ENCODE measurements at regions not wholly inside any gene's neighbourhood (a gene's known extent, or its start where the extent isn't known, plus 50 kb on each side); places are given as distances from the start of the nearest gene placed in this dataset.

- H3K27me3 ChIP-seq (ENCODE audit: control insufficient read depth, insufficient read depth, low read length): no peaks in the 10 kb centered on the region
- no peak for FAIRE-seq
- no peaks in the 10 kb centered on the region for H3K9me3 ChIP-seq (ENCODE audit: control insufficient read depth in 2 of 3, insufficient read depth in 1 of 3, low read length in 3 of 3)
- no peaks in the 10 kb centered on the region for H3K36me3 ChIP-seq (ENCODE audit: control insufficient read depth in 2 of 3, insufficient read depth in 3 of 3, low read length in 3 of 3)
- intact Hi-C loops (cut with DNase I): no loop called here
- H3K27ac ChIP-seq (ENCODE audit: low read depth in 2 of 2, low read length in 2 of 2): no peak overlapping the region
- H3K9ac ChIP-seq (ENCODE audit: low read length in 3 of 3): no peak overlapping the region
- TF ChIP-seq CTCF (IDR thresholded peaks at IDR 0.05; ENCODE audit: borderline replicate concordance, extremely low read depth, insufficient read depth): no peak
- H3K4me1 ChIP-seq (ENCODE audit: control insufficient read depth in 2 of 3, insufficient read depth in 2 of 3, low read depth in 1 of 3, low read length in 3 of 3): no peaks in the 10 kb centered on the region
- DNase-seq: no peak
- H3K4me3 ChIP-seq (ENCODE audit: low read length in 3 of 3): no peak overlapping the region
These were observed 80.4 kb upstream of the CCBE1 start for GRCh38 chr18:59777636-59778035.

DNA sequence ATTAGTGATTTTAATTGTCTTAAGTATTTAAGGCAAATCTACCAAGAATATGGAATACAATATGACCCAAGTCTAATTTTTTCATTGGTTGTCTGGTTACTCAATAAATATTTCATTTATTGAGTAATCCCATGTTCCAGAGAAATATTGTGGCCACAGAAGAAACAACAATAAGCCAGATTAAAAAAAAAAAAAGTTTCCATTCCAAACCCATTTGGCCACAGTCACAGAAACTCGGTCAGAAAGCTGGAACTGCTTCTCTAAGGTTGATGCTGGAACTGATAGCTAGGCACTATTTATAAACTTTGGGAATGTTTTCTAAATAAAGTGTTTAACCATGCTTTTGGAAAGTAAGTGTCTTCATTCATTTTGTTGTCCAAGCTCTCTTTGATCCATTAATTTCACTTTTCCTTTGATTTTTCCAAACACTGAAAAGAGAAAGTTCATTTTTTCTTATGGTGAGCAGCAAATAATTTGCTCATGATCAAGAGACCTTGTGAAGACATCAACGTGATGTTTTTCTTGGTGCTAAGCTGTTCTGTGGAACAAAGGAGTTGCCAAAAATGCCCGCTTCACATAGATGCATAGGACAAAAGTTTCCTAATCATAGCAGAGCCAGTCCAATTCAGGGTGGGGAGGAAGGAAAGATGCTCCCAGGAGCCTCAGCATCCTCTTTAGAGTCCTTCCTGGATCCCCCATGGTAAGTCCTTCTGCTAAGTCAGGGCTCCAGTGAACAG lies 72.1 kb upstream of the CCBE1 start:
- DNase-seq (no peak), FAIRE-seq (no peak)
- Histone ChIP-seq H3K27ac (ENCODE audit: low read depth in 2 of 2, low read length in 2 of 2) (no peak overlapping the region), H3K36me3 (ENCODE audit: control insufficient read depth in 2 of 3, insufficient read depth in 3 of 3, low read length in 3 of 3) (no peaks in the 10 kb centered on the region), H3K4me3 (ENCODE audit: low read length in 3 of 3) (no peak overlapping the region), H3K27me3 (ENCODE audit: control insufficient read depth, insufficient read depth, low read length) (no peaks in the 10 kb centered on the region), H3K9ac (ENCODE audit: low read length in 3 of 3) (no peak overlapping the region), H3K4me1 (ENCODE audit: control insufficient read depth in 2 of 3, insufficient read depth in 2 of 3, low read depth in 1 of 3, low read length in 3 of 3) (no peaks in the 10 kb centered on the region), H3K9me3 (ENCODE audit: control insufficient read depth in 2 of 3, insufficient read depth in 1 of 3, low read length in 3 of 3) (no peaks in the 10 kb centered on the region)
- intact Hi-C loops (cut with DNase I): no loop called here
- TF ChIP-seq CTCF (IDR thresholded peaks at IDR 0.05; ENCODE audit: borderline replicate concordance, extremely low read depth, insufficient read depth): no peak

DNA sequence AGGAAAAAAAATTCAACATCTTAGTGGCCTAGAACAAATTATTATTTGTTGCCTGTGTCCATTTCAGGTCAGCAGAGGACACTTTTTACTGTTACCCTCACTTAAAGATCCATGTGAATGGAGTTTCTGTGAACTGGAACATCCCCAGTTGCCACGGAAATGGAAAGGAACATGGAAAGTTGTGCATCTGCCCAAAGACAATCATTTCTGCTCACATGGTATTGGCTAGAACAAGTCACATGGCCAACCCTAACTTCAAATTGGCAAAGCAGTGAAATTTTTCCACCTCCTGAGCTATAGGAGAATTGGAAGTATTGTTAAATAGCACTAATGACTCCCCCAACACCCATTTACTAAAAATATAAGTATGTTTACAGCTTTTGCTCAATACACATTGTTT lies 71.2 kb upstream of the CCBE1 start:
- FAIRE-seq: no peak
- Histone ChIP-seq H3K27ac (ENCODE audit: low read depth in 2 of 2, low read length in 2 of 2) (no peak overlapping the region), H3K9me3 (ENCODE audit: control insufficient read depth in 2 of 3, insufficient read depth in 1 of 3, low read length in 3 of 3) (no peaks in the 10 kb centered on the region)

More for the DNA sequence above, 71.2 kb upstream of the CCBE1 start:
- no peaks in the 10 kb centered on the region for H3K27me3 ChIP-seq (ENCODE audit: control insufficient read depth, insufficient read depth, low read length)
- no peak overlapping the region for H3K9ac ChIP-seq (ENCODE audit: low read length in 3 of 3)
- no peak overlapping the region for H3K4me3 ChIP-seq (ENCODE audit: low read length in 3 of 3)
- no peak for DNase-seq
- intact Hi-C loops (cut with DNase I): no loop called here
- H3K36me3 ChIP-seq (ENCODE audit: control insufficient read depth in 2 of 3, insufficient read depth in 3 of 3, low read length in 3 of 3): no peaks in the 10 kb centered on the region
- no peaks in the 10 kb centered on the region for H3K4me1 ChIP-seq (ENCODE audit: control insufficient read depth in 2 of 3, insufficient read depth in 2 of 3, low read depth in 1 of 3, low read length in 3 of 3)
- no peak for TF ChIP-seq CTCF (IDR thresholded peaks at IDR 0.05; ENCODE audit: borderline replicate concordance, extremely low read depth, insufficient read depth)
